Prostate gland (tissue), 2 donors: ENCODE measurements at regions not wholly inside any gene's neighbourhood (a gene's known extent, or its start where the extent isn't known, plus 50 kb on each side); places are given as distances from the start of the nearest gene placed in this dataset.

Experiments
- DNase-seq: peaks from one replicate; pipeline ENCODE4 v3.0.0-alpha.2; 2019; ENCODE audit warnings: low spot score
- H3K27ac ChIP-seq, 2 donors: fragments of 200-600 bp; sonication (generic); 2 replicates each; pipeline ENCODE4 v1.5.1; 2017 to 2019
- H3K27me3 ChIP-seq: fragments of 200-600 bp; sonication (generic); replicated peaks from 2 replicates; pipeline ENCODE4 v1.5.1; 2019; ENCODE audit not compliant: insufficient read depth
- H3K36me3 ChIP-seq, 2 donors: fragments of 200-600 bp; sonication (generic); 1 replicate in 1 of 2; 2 replicates in 1 of 2; pipeline versions ENCODE4 v1.5.1 to v1.8.1; 2017 to 2019
- H3K4me1 ChIP-seq: fragments of 200-600 bp; sonication (generic); replicated peaks from 2 replicates; pipeline ENCODE4 v1.5.1; 2019
- H3K4me3 ChIP-seq, 2 donors: fragments of 200-600 bp; sonication (generic); 2 replicates each; pipeline ENCODE4 v1.5.1; 2017 to 2019
- H3K9me3 ChIP-seq: fragments of 200-600 bp; sonication (generic); 2 replicates; pipeline ENCODE4 v1.5.1; 2017
- CTCF ChIP-seq, 4 experiments: fragments of 200-600 bp in 2 of 4; fragments of 450-650 bp in 2 of 4; sonication (generic) in 2 of 4; IDR thresholded peaks; 1 replicate in 3 of 4; 2 replicates in 1 of 4; pipeline ENCODE4 v1.5.1; 2016 to 2019; ENCODE audit warnings: antibody characterized with exemption in 4 of 4, mild to moderate bottlenecking in 2 of 4, moderate library complexity in 2 of 4
- POLR2A ChIP-seq: fragments of 450-650 bp; IDR thresholded peaks from one replicate; pipeline ENCODE4 v1.6.1; 2016; ENCODE audit warnings: antibody characterized with exemption, mild to moderate bottlenecking
- POLR2AphosphoS5 ChIP-seq: sonication (generic); formaldehyde crosslinking; IDR thresholded peaks from one replicate; pipeline ENCODE4 v1.6.1; 2017; ENCODE audit warnings: antibody characterized with exemption
- WGBS: methylation state at CpG from one replicate; pipeline ENCODE4 v1.1.5; 2018; 5-methylcytosine and 5-hydroxymethylcytosine counted together
- intact Hi-C: fragments of 100-400 bp; cut with DNase I; formaldehyde crosslinking; loops from one replicate; pipeline ENCODE4 v1.14.2; 2022

- no peak overlapping the region for H3K4me3 ChIP-seq
- H3K27ac ChIP-seq = no peak overlapping the region
- H3K36me3 ChIP-seq = no peaks in the 10 kb centered on the region
- DNase-seq = no peak
- no peaks in the 10 kb centered on the region for H3K27me3 ChIP-seq
- 90% methylated on average over 6 of the region's 6 CpGs for WGBS
- intact Hi-C loops = no loop called here
- no peaks in the 10 kb centered on the region for H3K4me1 ChIP-seq
- TF ChIP-seq CTCF (IDR thresholded peaks at IDR 0.05) (no peak), POLR2AphosphoS5 (no peak), POLR2A (no peak)
- H3K9me3 ChIP-seq = no peaks in the 10 kb centered on the region
Measured at GRCh38 chr6:90420500-90420899, 123.9 kb upstream of the BACH2 start.

GRCh38 chr6:90417385-90417784 lies 120.7 kb upstream of the BACH2 start:
- Histone ChIP-seq H3K9me3 (no peaks in the 10 kb centered on the region), H3K4me3 (no peak overlapping the region), H3K36me3 (no peaks in the 10 kb centered on the region), H3K27me3 (no peaks in the 10 kb centered on the region), H3K27ac (no peak overlapping the region), H3K4me1 (no peaks in the 10 kb centered on the region)
- DNase-seq = no peak
- intact Hi-C loops = no loop called here
- WGBS = 100% methylated on average over 1 of the region's 1 CpG
- TF ChIP-seq POLR2A (no peak), POLR2AphosphoS5 (no peak), CTCF (IDR thresholded peaks at IDR 0.05) (no peak)

GRCh38 chr6:90416322-90416721 lies 119.7 kb upstream of the BACH2 start:
- Histone ChIP-seq H3K36me3 (no peaks in the 10 kb centered on the region), H3K27ac (no peak overlapping the region), H3K9me3 (no peaks in the 10 kb centered on the region), H3K27me3 (no peaks in the 10 kb centered on the region), H3K4me3 (no peak overlapping the region), H3K4me1 (no peaks in the 10 kb centered on the region)
- intact Hi-C loops = no loop called here
- no peak for TF ChIP-seq POLR2AphosphoS5
- no peak for TF ChIP-seq POLR2A
- TF ChIP-seq CTCF (IDR thresholded peaks at IDR 0.05) = no peak
- no peak for DNase-seq

- no peaks in the 10 kb centered on the region for H3K36me3 ChIP-seq
- WGBS = 89% methylated on average over 2 of the region's 2 CpGs
- no peak overlapping the region for H3K4me3 ChIP-seq
- H3K27ac ChIP-seq = no peak overlapping the region
- no peak for DNase-seq
- H3K9me3 ChIP-seq = no peaks in the 10 kb centered on the region
- H3K27me3 ChIP-seq = no peaks in the 10 kb centered on the region
- H3K4me1 ChIP-seq = no peaks in the 10 kb centered on the region
- intact Hi-C loops = no loop called here
- TF ChIP-seq CTCF (IDR thresholded peaks at IDR 0.05) (no peak), POLR2A (no peak), POLR2AphosphoS5 (no peak)
Measured at GRCh38 chr6:90415178-90415577, 118.5 kb upstream of the BACH2 start.

- H3K4me3 ChIP-seq = no peak overlapping the region
- H3K27ac ChIP-seq = no peak overlapping the region
- intact Hi-C loops = no loop called here
- no peak for DNase-seq
- H3K4me1 ChIP-seq = no peaks in the 10 kb centered on the region
- H3K36me3 ChIP-seq = no peaks in the 10 kb centered on the region
- H3K27me3 ChIP-seq = no peaks in the 10 kb centered on the region
- H3K9me3 ChIP-seq = no peaks in the 10 kb centered on the region
- WGBS = 70% methylated on average over 5 of the region's 5 CpGs
- TF ChIP-seq POLR2AphosphoS5 (no peak), CTCF (IDR thresholded peaks at IDR 0.05) (no peak), POLR2A (no peak)
Measured at GRCh38 chr6:90414352-90414751, 117.7 kb upstream of the BACH2 start.
